GM21619 (cell line): ENCODE measurements at regions not wholly inside any gene's neighbourhood (a gene's known extent, or its start where the extent isn't known, plus 50 kb on each side); places are given as distances from the start of the nearest gene placed in this dataset.

Source experiments
- ATAC-seq: cut with Tn5 transposase; IDR thresholded peaks from one replicate; pipeline ENCODE4 v1.9.1; 2021; ENCODE audit not compliant: unreplicated experiment

DNA sequence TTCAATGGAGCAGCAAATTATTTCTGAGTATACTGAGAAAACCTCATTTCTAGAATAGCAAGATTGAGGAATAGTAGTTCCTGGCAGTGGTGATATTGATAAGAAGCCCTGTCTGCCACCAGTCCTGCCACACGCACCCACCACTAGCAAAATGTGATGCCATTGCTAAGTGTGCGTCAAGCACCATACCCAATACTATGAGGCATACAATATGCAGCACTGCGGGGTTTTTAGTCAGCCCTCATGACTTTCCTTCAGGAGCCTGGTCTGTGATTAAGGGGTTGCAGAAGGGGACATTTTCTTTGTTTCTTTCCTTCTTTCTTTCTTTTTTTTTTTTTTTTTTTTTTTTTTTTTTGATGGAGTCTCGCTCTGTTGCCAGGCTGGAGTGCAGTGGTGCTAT, 128.7 kb upstream of the USP38 start:
- no peak for ATAC-seq

DNA sequence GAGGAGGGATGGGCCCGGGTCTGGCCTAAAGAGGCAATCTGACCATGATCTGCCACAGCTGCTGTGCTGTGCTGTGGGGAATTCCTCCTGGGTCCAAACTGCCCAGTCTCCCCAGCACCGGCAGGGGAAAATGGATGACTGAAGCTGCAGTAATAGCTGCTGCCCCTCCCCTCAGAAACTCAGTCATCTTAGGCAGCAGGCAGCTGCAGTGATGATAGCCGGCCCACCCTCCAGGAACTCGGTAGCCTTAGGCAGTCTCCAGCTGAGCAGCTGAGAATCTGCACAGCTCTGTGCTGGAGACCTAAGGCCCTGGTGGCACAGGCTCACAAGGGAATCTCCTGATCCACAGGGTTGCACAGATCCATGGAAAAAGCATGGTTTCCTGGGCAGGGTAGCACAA, 113.4 kb upstream of the USP38 start:
- no peak for ATAC-seq

DNA sequence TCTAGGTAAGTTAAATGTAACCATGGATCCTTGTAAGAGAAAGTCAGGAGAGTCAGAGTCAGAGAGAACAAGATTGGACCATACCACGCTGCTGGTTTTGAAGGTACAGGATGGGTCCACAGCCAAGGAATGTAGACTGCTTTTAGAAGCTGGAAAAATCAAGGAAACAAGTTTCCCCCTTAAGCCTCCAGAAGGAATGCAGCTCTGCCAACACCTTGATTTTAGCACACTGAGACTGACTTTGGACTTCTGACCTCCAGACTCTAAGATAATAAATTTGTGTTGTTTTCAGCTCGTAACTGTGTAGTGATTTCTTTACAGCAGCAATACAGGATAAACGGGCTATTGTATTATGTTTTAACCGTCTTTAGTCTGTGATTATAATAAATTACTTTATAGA, 108.0 kb upstream of the USP38 start:
- no peak for ATAC-seq

GRCh38 chr4:143082701-143083100, 102.0 kb upstream of the USP38 start:
- no peak for ATAC-seq

DNA sequence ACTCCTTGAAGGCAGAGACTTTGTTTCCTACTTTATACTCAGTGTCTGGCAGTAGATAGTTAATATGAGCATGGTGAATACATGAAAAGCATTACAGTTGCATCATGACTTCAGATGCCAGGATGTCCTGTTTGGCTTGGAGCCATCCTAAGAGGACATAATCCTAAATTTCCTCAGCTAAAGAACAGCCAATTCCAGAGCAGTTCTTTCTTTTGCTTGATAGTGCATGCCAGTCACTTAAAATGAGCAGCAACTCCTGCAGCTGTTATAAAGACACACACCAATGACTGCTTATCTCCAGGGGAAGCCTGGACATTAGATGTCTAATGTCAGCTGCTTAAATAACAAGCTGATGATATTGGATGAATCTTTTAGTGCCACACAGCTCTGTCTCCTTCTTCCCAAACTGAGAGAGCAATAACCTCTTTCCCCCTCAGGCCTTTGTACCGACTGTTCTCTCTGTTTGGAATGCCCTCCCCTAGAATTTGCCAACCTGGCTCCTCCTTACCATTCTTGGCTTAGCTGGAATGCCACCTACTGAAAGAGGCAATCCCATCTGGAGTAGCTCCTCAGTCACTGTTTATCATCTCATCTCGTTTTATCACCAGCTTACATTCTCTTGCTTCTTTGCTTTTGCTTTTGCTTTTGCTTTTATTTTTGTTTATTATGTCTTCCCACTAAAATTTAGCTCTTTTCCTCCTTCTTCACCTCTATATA, 100.8 kb upstream of the USP38 start:
- no peak for ATAC-seq

DNA sequence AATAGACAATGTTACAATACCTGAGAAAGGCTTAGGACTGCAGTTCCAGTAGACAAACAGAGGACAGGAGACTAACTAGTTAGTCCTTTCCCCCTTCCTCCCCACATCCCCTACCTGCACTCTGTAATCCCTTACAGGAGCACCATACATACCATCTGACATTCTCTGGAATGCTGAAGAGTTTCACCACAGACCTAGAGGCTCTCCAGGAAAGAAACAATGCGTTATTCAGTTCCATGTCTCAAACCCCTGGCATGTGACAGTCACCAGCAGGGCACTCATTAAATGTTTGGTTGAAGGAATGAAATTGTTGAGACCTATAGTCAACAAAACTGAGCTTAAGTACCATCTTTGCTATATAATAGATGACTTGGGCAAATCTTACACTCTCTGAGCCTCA, 100.2 kb upstream of the USP38 start:
- no peak for ATAC-seq

- ATAC-seq, result no peak
These were observed 99.5 kb upstream of the USP38 start for GRCh38 chr4:143085224-143085623.

- no peak for ATAC-seq
These were observed 99.1 kb upstream of the USP38 start for GRCh38 chr4:143085659-143086058.

GRCh38 chr4:143089291-143089690, 95.4 kb upstream of the USP38 start:
- no peak for ATAC-seq

GRCh38 chr4:143089847-143090246, 94.9 kb upstream of the USP38 start:
- no peak for ATAC-seq

- ATAC-seq, result no peak
These were observed 92.9 kb upstream of the USP38 start for GRCh38 chr4:143091862-143092261.

- ATAC-seq, result no peak
These were observed 89.3 kb upstream of the USP38 start for GRCh38 chr4:143095447-143095846.

DNA sequence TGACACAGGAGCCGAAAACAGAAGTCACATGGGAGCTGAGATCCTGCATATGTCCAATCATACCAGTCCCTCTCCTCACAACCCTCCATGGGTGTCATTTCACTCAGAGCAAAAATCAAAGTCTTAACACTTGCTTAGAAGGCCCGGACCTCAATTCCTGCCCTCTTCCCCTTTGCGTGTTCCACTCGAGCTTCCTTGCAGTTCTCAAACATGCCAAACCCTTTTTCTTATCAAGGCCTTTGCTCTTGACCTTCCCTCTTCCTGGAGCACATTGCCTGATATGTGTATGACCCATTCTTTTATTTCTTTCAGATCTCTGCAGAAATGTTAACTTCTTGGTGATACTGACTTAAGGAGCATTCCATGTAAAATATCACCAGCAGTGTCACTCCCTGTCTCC, 87.0 kb upstream of the USP38 start:
- ATAC-seq, result no peak

DNA sequence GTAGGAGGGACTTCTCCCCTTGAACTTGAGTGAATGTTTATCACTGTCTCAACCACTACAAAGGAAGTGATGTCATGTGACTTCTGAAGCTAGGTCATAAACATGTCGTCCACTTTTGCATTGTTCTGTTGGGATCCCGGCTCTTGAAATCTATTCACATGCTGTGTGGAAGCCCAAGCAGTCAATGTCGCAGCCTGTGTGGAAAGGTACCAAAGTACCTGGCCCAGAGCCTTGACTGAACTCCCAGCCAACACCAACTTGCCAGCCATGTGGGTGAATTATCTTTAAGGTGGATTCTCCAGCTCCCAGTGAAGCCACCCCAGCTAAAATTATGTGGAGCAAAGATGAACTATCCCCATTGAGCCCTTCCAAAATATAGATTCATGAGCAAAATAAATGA, 85.0 kb upstream of the USP38 start:
- ATAC-seq, result no peak

DNA sequence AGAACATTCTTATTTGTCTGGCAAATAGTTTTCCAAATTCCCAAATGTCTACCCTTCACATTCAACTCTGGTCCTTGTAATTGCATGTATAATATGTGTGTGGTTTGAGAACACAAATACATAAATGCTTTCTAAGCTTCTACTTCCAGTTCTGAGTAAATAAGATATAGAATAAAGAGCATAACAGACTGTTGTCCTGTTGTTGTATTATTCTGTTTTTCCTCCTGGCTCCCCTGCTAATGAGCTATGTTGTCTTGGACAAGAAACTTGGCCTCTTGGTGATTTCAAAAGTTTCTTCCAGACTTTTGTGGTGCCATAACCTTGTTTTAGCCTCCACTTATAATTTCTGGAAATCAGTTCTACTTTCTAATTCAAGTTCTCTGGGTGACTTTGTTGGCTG, 75.3 kb upstream of the USP38 start:
- ATAC-seq, result no peak

DNA sequence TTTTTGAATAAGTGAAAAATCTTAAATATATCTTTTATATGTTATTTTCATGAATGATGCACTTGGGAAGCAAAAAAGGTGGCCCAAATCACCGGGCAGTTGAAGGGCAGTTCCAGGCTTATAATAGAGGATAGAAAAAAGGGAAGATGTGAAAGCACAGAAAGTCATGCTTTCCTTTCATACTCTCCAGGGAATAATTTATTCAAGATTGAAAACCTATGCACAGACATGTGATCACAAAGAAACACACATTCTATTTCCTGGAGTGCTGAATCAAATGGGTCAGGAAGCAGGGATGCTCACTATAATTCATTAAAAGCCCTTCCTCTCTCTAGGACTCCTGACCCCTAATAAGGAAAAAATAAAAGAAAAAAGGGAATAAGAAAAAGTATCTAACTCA, 66.1 kb upstream of the USP38 start:
- ATAC-seq, result no peak

DNA sequence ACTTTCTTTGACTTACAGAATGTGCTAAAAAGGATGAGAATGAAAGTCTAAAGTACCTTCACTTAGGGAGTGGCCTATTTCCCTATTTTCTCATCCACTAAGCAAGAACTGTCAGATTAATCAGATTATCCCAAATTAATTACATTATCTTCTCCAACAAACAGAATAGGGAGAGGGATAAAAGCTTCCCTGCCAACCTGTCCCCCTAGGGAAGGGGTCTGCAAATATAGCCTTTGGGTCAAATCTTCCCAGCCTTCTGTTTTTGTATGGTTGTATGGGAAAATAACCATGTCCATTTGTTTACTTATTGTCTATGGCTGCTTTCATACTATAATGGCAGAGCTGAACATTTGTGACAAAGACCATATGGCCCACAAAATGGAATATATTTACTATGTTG, 57.1 kb upstream of the USP38 start:
- no peak for ATAC-seq

DNA sequence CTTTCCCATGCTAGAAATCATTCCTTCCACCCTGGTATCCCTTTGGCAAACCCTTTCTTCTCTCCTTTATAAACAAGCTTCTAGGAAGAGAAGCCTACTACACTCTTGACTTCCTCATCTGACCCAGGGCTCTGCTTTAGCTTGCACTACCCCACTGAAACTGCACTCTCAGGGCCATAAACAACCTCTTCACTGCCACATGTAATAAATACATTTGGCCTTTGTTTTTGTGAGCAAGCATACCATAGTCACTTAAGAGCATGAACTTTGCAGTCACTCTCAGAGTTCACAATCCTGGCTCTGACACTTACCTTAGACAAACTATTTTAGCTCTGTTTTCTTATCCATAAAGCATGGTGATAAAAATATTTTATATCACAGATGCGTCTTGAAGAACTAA, 50.7 kb upstream of the USP38 start:
- no peak for ATAC-seq
